Stimulated activated CD8-positive, alpha-beta memory T cell treated with anti-CD3 and anti-CD28 coated beads, Interleukin-12 subunit alpha, Interleukin-12 subunit beta, amount 100 ng/mL, for 24 hours (primary cell): ENCODE measurements at regions not wholly inside any gene's neighbourhood (a gene's known extent, or its start where the extent isn't known, plus 50 kb on each side); places are given as distances from the start of the nearest gene placed in this dataset.

Experiments
- DNase-seq: peaks from one replicate; pipeline ENCODE4 v3.0.0-alpha.2; 2020; ENCODE audit errors: extremely low read depth

GRCh38 chr16:65223335-65223734 is 101.5 kb upstream of the CDH11 start:
- no peak for DNase-seq

GRCh38 chr16:65222536-65222935 is 100.7 kb upstream of the CDH11 start:
- no peak for DNase-seq

GRCh38 chr16:65222049-65222448 is 100.2 kb upstream of the CDH11 start:
- no peak for DNase-seq

- no peak for DNase-seq
Measured at GRCh38 chr16:65219786-65220185, 97.9 kb upstream of the CDH11 start.

- no peak for DNase-seq
Measured at GRCh38 chr16:65218348-65218747, 96.5 kb upstream of the CDH11 start.

- no peak for DNase-seq
Measured at GRCh38 chr16:65213866-65214595, 92.2 kb upstream of the CDH11 start.

- no peak for DNase-seq
Measured at GRCh38 chr16:65212791-65213190, 90.9 kb upstream of the CDH11 start.

- DNase-seq, result no peak
Measured at GRCh38 chr16:65212240-65212639, 90.4 kb upstream of the CDH11 start.

- no peak for DNase-seq
Measured at GRCh38 chr16:65202461-65202860, 80.6 kb upstream of the CDH11 start.

- no peak for DNase-seq
Measured at GRCh38 chr16:65201511-65201910, 79.6 kb upstream of the CDH11 start.

- no peak for DNase-seq
Measured at GRCh38 chr16:65200857-65201256, 79.0 kb upstream of the CDH11 start.

- no peak for DNase-seq
Measured at GRCh38 chr16:65200156-65200773, 78.4 kb upstream of the CDH11 start.

- no peak for DNase-seq
Measured at GRCh38 chr16:65196420-65197075, 74.7 kb upstream of the CDH11 start.

GRCh38 chr16:65195998-65196397 is 74.1 kb upstream of the CDH11 start:
- DNase-seq, result no peak

GRCh38 chr16:65185241-65185778 is 63.4 kb upstream of the CDH11 start:
- DNase-seq, result no peak

GRCh38 chr16:65181071-65181561 is 59.3 kb upstream of the CDH11 start:
- no peak for DNase-seq

- no peak for DNase-seq
Measured at GRCh38 chr16:65178151-65178550, 56.3 kb upstream of the CDH11 start.

GRCh38 chr16:65176603-65177002 is 54.7 kb upstream of the CDH11 start:
- DNase-seq, result no peak

- no peak for DNase-seq
Measured at GRCh38 chr16:65172356-65172755, 50.5 kb upstream of the CDH11 start.
